Duodenal mucosa (tissue), 2 donors: ENCODE measurements at regions not wholly inside any gene's neighbourhood (a gene's known extent, or its start where the extent isn't known, plus 50 kb on each side); places are given as distances from the start of the nearest gene placed in this dataset.
"Not testable (repeated sequence)": the region's sequence is repeated elsewhere in the genome, so short reads cannot be mapped to it uniquely, and the experiment has no call there.

ENCODE experiments used
- H3K27ac ChIP-seq: one replicate; pipeline ENCODE4 v1.7.0; 2013; ENCODE audit warnings: low read depth, low read length
- H3K27me3 ChIP-seq, 2 donors: one replicate each; pipeline ENCODE4 v1.7.0; 2013; ENCODE audit warnings: low read length in 2 of 2, control low read depth in 1 of 2; ENCODE audit not compliant: insufficient read depth in 2 of 2, control insufficient read depth in 1 of 2
- H3K36me3 ChIP-seq, 2 donors: one replicate each; pipeline ENCODE4 v1.7.0; 2013; ENCODE audit warnings: low read length in 2 of 2, control low read depth in 1 of 2; ENCODE audit not compliant: insufficient read depth in 2 of 2, control insufficient read depth in 1 of 2
- H3K4me1 ChIP-seq, 2 donors: one replicate each; pipeline ENCODE4 v1.7.0; 2013; ENCODE audit warnings: low read length in 2 of 2, control low read depth in 1 of 2; ENCODE audit not compliant: insufficient read depth in 2 of 2, control insufficient read depth in 1 of 2
- H3K4me3 ChIP-seq, 2 donors: one replicate each; pipeline ENCODE4 v1.7.0; 2013; ENCODE audit warnings: low read length in 2 of 2, low read depth in 1 of 2
- H3K9ac ChIP-seq, 2 donors: one replicate each; pipeline ENCODE4 v1.7.0; 2013; ENCODE audit warnings: low read length in 2 of 2, low read depth in 1 of 2
- H3K9me3 ChIP-seq, 2 donors: one replicate each; pipeline ENCODE4 v1.7.0; 2013; ENCODE audit warnings: low read length in 2 of 2, control low read depth in 1 of 2; ENCODE audit not compliant: control insufficient read depth in 1 of 2

GRCh38 chr7:79778786-79779770 lies 325.6 kb upstream of the MAGI2 start:
- Histone ChIP-seq H3K4me3 (no peak overlapping the region), H3K9ac (no peak overlapping the region), H3K36me3 (no peaks in the 10 kb centered on the region), H3K27me3 (no peaks in the 10 kb centered on the region), H3K27ac (no peak overlapping the region), H3K9me3 (no peaks in the 10 kb centered on the region), H3K4me1 (no peaks in the 10 kb centered on the region)

- H3K27me3 ChIP-seq = no peaks in the 10 kb centered on the region
- no peaks in the 10 kb centered on the region for H3K36me3 ChIP-seq
- H3K9me3 ChIP-seq = no peaks in the 10 kb centered on the region
- no peaks in the 10 kb centered on the region for H3K4me1 ChIP-seq
- no peak overlapping the region for H3K4me3 ChIP-seq
- no peak overlapping the region for H3K9ac ChIP-seq
- no peak overlapping the region for H3K27ac ChIP-seq
These were observed 322.4 kb upstream of the MAGI2 start for GRCh38 chr7:79775911-79776310.

GRCh38 chr7:79774150-79774549 lies 320.7 kb upstream of the MAGI2 start:
- no peaks in the 10 kb centered on the region for H3K27me3 ChIP-seq
- no peaks in the 10 kb centered on the region for H3K4me1 ChIP-seq
- H3K36me3 ChIP-seq = no peaks in the 10 kb centered on the region
- no peaks in the 10 kb centered on the region for H3K9me3 ChIP-seq
- no peak overlapping the region for H3K4me3 ChIP-seq
- H3K9ac ChIP-seq = no peak overlapping the region
- no peak overlapping the region for H3K27ac ChIP-seq

GRCh38 chr7:79770970-79771369 lies 317.5 kb upstream of the MAGI2 start:
- no peak overlapping the region for H3K27ac ChIP-seq
- H3K9ac ChIP-seq = no peak overlapping the region
- no peaks in the 10 kb centered on the region for H3K9me3 ChIP-seq
- no peaks in the 10 kb centered on the region for H3K36me3 ChIP-seq
- no peaks in the 10 kb centered on the region for H3K27me3 ChIP-seq
- H3K4me1 ChIP-seq = no peaks in the 10 kb centered on the region
- no peak overlapping the region for H3K4me3 ChIP-seq

GRCh38 chr7:79770063-79770462 lies 316.6 kb upstream of the MAGI2 start:
- H3K27ac ChIP-seq = no peak overlapping the region
- H3K4me1 ChIP-seq = no peaks in the 10 kb centered on the region
- no peaks in the 10 kb centered on the region for H3K27me3 ChIP-seq
- H3K36me3 ChIP-seq = no peaks in the 10 kb centered on the region
- no peaks in the 10 kb centered on the region for H3K9me3 ChIP-seq
- H3K4me3 ChIP-seq = no peak overlapping the region
- H3K9ac ChIP-seq = no peak overlapping the region

GRCh38 chr7:79767876-79768560 lies 314.6 kb upstream of the MAGI2 start:
- not testable (repeated sequence) for H3K27ac ChIP-seq, H3K9me3 ChIP-seq, H3K9ac ChIP-seq, H3K27me3 ChIP-seq, H3K4me1 ChIP-seq, H3K36me3 ChIP-seq, H3K4me3 ChIP-seq

- not testable (repeated sequence) for H3K9me3 ChIP-seq, H3K4me1 ChIP-seq, H3K9ac ChIP-seq, H3K27ac ChIP-seq, H3K4me3 ChIP-seq, H3K27me3 ChIP-seq, H3K36me3 ChIP-seq
These were observed 313.7 kb upstream of the MAGI2 start for GRCh38 chr7:79767192-79767591.

GRCh38 chr7:79761876-79762429 lies 308.5 kb upstream of the MAGI2 start:
- Histone ChIP-seq H3K9ac (no peak overlapping the region), H3K36me3 (no peaks in the 10 kb centered on the region), H3K27me3 (no peaks in the 10 kb centered on the region), H3K9me3 (no peaks in the 10 kb centered on the region), H3K4me1 (no peaks in the 10 kb centered on the region), H3K27ac (no peak overlapping the region), H3K4me3 (no peak overlapping the region)

GRCh38 chr7:79750941-79751340 lies 297.5 kb upstream of the MAGI2 start:
- H3K4me3 ChIP-seq, H3K4me1 ChIP-seq, H3K27me3 ChIP-seq, H3K27ac ChIP-seq, H3K36me3 ChIP-seq, H3K9me3 ChIP-seq, H3K9ac ChIP-seq: not testable (repeated sequence)

- Histone ChIP-seq H3K27ac (no peak overlapping the region), H3K4me1 (no peaks in the 10 kb centered on the region), H3K27me3 (no peaks in the 10 kb centered on the region), H3K4me3 (no peak overlapping the region), H3K36me3 (no peaks in the 10 kb centered on the region), H3K9me3 (no peaks in the 10 kb centered on the region), H3K9ac (no peak overlapping the region)
These were observed 296.4 kb upstream of the MAGI2 start for GRCh38 chr7:79749856-79750255.
